HG02610 (cell line): ENCODE measurements at regions not wholly inside any gene's neighbourhood (a gene's known extent, or its start where the extent isn't known, plus 50 kb on each side); places are given as distances from the start of the nearest gene placed in this dataset.
"Not testable (repeated sequence)": the region's sequence is repeated elsewhere in the genome, so short reads cannot be mapped to it uniquely, and the experiment has no call there.

ENCODE experiments used
- ATAC-seq: cut with Tn5 transposase; IDR thresholded peaks from one replicate; pipeline ENCODE4 v1.9.1; 2021; ENCODE audit warnings: mild to moderate bottlenecking, moderate library complexity; ENCODE audit not compliant: unreplicated experiment

DNA sequence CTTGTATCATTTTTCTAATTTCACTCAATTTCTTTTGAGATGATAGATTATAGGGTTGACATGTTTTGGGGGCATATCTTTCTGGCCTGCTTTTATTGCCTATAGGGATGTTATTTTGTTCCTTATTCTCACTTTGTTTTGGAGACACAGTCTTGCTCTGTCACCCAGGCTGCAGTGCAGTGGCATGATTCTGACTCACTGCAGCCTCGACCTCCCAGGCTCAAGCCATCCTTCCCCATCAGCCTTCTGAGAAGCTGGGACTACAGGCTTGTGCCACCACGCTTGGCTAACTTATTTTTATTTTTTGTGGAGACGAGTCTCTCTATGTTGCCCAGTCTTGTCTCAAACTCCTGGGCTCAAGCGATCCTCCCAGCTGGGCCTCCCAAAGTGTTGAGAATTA, 72.8 kb upstream of the FAN1 start:
- no peak for ATAC-seq

DNA sequence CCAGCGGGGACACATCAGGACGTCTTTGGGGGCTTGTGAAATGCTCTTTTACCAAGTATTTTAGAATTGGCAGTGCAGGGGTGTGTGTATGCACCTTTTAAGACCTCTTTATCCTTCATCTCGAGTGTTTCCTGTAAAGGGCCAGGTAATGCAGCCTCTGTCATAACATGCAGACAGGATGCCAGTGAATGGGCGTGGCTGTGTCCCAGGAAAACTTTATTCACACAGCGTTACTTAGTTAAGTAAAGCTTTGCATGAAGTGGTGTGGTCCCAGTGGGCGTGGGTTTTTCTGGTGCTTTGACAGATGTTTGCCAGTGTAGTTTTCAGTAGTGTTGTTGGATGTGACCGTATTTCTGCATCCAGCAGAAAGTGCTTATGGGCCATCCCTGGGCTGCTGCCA, 70.3 kb upstream of the FAN1 start:
- not testable (repeated sequence) for ATAC-seq

DNA sequence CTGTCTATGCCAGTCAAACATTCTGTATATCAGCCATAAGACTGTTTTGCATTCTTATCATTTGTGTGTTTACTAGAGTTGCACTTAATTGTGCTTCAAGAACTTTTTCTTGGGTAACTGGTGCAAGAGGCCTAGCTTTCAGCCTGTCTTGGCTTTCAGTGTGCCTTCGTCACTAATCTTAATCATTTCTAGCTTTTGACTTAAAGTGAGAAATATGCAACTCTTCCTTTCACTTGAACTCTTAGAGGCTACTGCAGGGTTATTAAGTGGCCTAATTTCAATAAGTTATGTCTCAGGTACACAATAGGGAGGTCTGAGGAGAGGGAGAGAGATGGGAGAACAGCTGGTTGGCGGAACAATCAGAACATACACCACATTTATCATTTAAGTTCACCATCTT, 62.1 kb upstream of the FAN1 start:
- not testable (repeated sequence) for ATAC-seq

DNA sequence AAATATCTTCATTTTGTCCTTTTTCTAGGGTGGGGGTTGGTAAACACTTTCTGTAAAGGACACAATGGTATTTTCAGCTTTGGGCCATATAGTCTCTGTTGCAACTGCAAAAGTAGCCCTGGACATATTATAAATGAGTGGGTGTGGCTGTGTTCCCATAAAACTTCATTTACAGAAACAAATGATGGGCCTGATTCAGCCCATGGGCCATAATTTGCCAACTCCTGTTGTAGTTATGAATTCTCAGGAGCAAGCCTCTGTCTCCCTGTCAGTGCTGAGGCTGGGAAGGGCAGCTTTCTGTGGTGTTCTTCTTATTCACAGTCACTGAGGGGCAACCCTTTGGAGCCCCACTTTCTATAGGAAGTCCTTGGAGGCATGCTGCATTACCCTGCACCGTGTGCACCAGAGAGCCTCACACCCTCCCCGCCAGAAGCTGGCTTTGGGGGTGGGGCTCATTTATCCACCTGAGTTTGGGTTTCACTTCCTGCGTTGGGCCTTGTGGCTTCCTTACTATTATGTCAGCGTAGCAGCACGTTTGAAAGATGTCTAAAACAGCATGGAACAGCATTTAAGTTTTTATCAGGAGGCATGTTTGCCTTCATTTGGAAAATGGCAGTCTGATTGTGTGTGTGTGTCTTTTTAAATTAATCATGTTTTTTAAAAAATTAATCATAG, 60.8 kb upstream of the FAN1 start:
- ATAC-seq: peak; percentile 91

DNA sequence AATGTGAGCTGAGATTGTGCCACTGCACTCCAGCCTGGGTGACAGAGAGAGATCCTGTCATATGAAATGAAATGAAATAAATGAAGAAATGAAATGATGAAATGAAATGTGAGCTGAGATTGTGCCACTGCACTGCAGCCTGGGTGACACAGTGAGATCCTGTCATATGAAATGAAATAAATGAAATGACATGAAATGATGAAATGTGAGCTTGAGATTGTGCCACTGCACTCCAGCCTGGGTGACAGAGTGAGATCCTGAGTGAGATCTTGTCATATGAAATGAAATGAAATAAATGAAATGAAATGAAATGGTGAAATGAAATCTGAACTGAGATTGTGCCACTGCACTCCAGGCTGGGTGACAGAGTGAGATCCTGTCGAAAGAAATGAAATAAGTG, 58.2 kb upstream of the FAN1 start:
- ATAC-seq: not testable (repeated sequence)
